Fibroblast of lung (primary cell): ENCODE measurements at regions not wholly inside any gene's neighbourhood (a gene's known extent, or its start where the extent isn't known, plus 50 kb on each side); places are given as distances from the start of the nearest gene placed in this dataset.

Experiments used
- CTCF ChIP-seq, 2 donors: IDR thresholded peaks in 1 of 2; conservative IDR thresholded peaks in 1 of 2; 1 replicate in 1 of 2; 2 replicates in 1 of 2; pipeline ENCODE4 v1.5.1; 2011 to 2012; ENCODE audit warnings: low read length in 2 of 2, control low read depth in 1 of 2, inconsistent platforms in 1 of 2, low read depth in 1 of 2, mild to moderate bottlenecking in 1 of 2
- EZH2 ChIP-seq: IDR thresholded peaks from 2 replicates; pipeline ENCODE4 v1.5.1; 2012; ENCODE audit warnings: low read length, control low read depth, mild to moderate bottlenecking; ENCODE audit errors: missing control alignments

GRCh38 chr5:117379521-117379920, 804.9 kb upstream of the SEMA6A start:
- TF ChIP-seq EZH2 (no peak), CTCF (conservative IDR thresholded peaks at IDR 0.05 in 1 of 2, IDR thresholded peaks at IDR 0.05 in 1 of 2; ENCODE audit: low read depth in 1 of 2, low read length in 2 of 2) (no peak)
